LNCAP (cell line): ENCODE measurements at regions not wholly inside any gene's neighbourhood (a gene's known extent, or its start where the extent isn't known, plus 50 kb on each side); places are given as distances from the start of the nearest gene placed in this dataset.

Experiments used
- TF ChIP-seq, protein P1 (sequence below): fragments of 450-650 bp; IDR thresholded peaks from 2 replicates; pipeline ENCODE4 v1.5.1; 2017; ENCODE audit warnings: mild to moderate bottlenecking

GRCh38 chr4:34953145-34953799, 1291.0 kb downstream of the ARAP2 start:
- TF ChIP-seq, protein P1, sequence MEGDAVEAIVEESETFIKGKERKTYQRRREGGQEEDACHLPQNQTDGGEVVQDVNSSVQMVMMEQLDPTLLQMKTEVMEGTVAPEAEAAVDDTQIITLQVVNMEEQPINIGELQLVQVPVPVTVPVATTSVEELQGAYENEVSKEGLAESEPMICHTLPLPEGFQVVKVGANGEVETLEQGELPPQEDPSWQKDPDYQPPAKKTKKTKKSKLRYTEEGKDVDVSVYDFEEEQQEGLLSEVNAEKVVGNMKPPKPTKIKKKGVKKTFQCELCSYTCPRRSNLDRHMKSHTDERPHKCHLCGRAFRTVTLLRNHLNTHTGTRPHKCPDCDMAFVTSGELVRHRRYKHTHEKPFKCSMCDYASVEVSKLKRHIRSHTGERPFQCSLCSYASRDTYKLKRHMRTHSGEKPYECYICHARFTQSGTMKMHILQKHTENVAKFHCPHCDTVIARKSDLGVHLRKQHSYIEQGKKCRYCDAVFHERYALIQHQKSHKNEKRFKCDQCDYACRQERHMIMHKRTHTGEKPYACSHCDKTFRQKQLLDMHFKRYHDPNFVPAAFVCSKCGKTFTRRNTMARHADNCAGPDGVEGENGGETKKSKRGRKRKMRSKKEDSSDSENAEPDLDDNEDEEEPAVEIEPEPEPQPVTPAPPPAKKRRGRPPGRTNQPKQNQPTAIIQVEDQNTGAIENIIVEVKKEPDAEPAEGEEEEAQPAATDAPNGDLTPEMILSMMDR: peak; percentile 67

GRCh38 chr4:34964613-34965012, 1279.7 kb downstream of the ARAP2 start:
- TF ChIP-seq, protein P1: no peak

DNA sequence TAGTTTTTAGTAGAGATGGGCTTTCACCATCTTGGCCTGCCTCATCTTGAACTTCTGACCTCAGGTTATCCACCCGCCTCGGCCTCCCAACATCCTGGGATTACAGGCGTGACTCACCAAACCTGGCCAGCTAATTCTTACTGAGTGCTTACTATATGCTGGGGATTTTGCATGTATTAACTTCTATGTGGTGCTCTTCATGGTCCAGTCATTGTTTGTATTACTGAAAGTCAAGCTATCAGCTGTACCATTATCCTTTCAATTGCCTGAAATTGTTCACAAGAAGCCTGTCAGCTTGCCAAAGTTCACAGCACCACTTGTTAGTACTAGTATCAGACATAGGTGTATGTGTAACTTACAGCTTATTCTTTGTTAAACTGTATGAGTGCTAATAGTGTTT, 1272.1 kb downstream of the ARAP2 start:
- TF ChIP-seq, protein P1: no peak

GRCh38 chr4:34973650-34974312, 1270.5 kb downstream of the ARAP2 start:
- TF ChIP-seq, protein P1: no peak

DNA sequence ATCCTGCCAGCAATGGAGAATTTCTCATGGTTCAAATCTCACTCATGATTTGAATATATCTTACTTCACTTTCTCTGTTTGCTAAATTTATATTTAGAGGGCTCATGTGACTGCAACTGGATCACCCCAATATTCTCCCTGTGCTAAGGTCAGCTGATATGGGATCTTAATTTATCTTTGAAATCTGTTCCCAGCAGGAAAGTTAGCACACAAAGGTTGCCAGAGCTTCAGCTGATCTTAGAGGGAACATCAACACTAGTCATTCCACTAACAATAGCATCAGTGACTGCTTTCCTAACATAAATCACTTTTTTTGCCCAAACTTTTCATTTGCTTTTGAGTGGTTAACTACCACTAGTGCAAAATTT, 1270.0 kb downstream of the ARAP2 start:
- TF ChIP-seq, protein P1: no peak

GRCh38 chr4:35025152-35025834, 1219.0 kb downstream of the ARAP2 start:
- TF ChIP-seq, protein P1: no peak

GRCh38 chr4:35038079-35038805, 1206.1 kb downstream of the ARAP2 start:
- TF ChIP-seq, protein P1: no peak
